DND-41 (cell line): ENCODE measurements at regions not wholly inside any gene's neighbourhood (a gene's known extent, or its start where the extent isn't known, plus 50 kb on each side); places are given as distances from the start of the nearest gene placed in this dataset.

ENCODE experiments used
- EZH2 ChIP-seq: IDR thresholded peaks from 3 replicates; pipeline ENCODE4 v1.6.1; 2012; ENCODE audit warnings: borderline replicate concordance, low read depth, mild to moderate bottlenecking, moderate library complexity, low read length, inconsistent platforms; ENCODE audit not compliant: severe bottlenecking
- TF ChIP-seq, protein P1 (sequence below): IDR thresholded peaks from 2 replicates; pipeline ENCODE4 v1.5.1; 2012; ENCODE audit warnings: borderline replicate concordance, low read length, moderate library complexity, mild to moderate bottlenecking; ENCODE audit not compliant: poor library complexity, severe bottlenecking; ENCODE audit errors: extremely low read depth

DNA sequence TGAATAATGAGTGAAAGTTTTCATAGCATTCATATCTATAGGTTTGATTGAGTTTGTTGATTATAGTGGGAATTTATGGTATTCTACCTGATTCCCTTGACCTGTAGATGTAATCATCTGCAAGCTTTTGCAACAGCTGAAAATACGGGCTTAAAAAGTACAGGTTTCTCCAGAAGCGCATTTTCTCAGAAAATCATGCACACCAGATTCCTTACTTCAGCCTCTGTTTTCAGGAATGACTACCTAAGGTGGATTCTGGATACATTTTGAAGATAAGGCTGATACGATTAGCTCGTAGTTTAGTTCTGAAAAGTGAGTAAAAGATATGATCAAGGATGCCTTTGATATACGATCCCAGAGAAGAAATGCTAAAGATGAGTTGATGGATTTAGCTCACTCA lies 694.8 kb upstream of the CDH10 start:
- TF ChIP-seq, protein P1, sequence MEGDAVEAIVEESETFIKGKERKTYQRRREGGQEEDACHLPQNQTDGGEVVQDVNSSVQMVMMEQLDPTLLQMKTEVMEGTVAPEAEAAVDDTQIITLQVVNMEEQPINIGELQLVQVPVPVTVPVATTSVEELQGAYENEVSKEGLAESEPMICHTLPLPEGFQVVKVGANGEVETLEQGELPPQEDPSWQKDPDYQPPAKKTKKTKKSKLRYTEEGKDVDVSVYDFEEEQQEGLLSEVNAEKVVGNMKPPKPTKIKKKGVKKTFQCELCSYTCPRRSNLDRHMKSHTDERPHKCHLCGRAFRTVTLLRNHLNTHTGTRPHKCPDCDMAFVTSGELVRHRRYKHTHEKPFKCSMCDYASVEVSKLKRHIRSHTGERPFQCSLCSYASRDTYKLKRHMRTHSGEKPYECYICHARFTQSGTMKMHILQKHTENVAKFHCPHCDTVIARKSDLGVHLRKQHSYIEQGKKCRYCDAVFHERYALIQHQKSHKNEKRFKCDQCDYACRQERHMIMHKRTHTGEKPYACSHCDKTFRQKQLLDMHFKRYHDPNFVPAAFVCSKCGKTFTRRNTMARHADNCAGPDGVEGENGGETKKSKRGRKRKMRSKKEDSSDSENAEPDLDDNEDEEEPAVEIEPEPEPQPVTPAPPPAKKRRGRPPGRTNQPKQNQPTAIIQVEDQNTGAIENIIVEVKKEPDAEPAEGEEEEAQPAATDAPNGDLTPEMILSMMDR: no peak
- no peak for TF ChIP-seq EZH2
